ENCODE measurements at regions not wholly inside any gene's neighbourhood (a gene's known extent, or its start where the extent isn't known, plus 50 kb on each side); places are given as distances from the start of the nearest gene placed in this dataset.
"Not testable (repeated sequence)": the region's sequence is repeated elsewhere in the genome, so short reads cannot be mapped to it uniquely, and the experiment has no call there.

GRCh38 chr2:242080575-242081214 is 211.2 kb downstream of the RTP5 start:
- not testable (repeated sequence) for DNase-seq

GRCh38 chr2:242084034-242084433 is 214.5 kb downstream of the RTP5 start:
- DNase-seq: not testable (repeated sequence)

GRCh38 chr2:242085024-242085674 is 215.6 kb downstream of the RTP5 start:
- DNase-seq: not testable (repeated sequence)

- DNase-seq: no peak
These were observed 216.6 kb downstream of the RTP5 start for GRCh38 chr2:242085941-242086621.

GRCh38 chr2:242088044-242088443 is 218.5 kb downstream of the RTP5 start:
- not testable (repeated sequence) for DNase-seq

- peak; percentile 94 for DNase-seq
These were observed 219.1 kb downstream of the RTP5 start for GRCh38 chr2:242088471-242089212.

- not testable (repeated sequence) for DNase-seq
These were observed 219.7 kb downstream of the RTP5 start for GRCh38 chr2:242089213-242089549.

- not testable (repeated sequence) for DNase-seq
These were observed 227.7 kb downstream of the RTP5 start for GRCh38 chr2:242097278-242097677.

- DNase-seq: no peak
These were observed 228.5 kb downstream of the RTP5 start for GRCh38 chr2:242098034-242098433.

- DNase-seq: no peak
These were observed 229.1 kb downstream of the RTP5 start for GRCh38 chr2:242098445-242099128.

GRCh38 chr2:242103093-242103492 is 233.6 kb downstream of the RTP5 start:
- DNase-seq: not testable (repeated sequence)

GRCh38 chr2:242104202-242104956 is 234.8 kb downstream of the RTP5 start:
- not testable (repeated sequence) for DNase-seq

GRCh38 chr2:242107065-242107464 is 237.5 kb downstream of the RTP5 start:
- DNase-seq: not testable (repeated sequence)

- not testable (repeated sequence) for DNase-seq
These were observed 239.4 kb downstream of the RTP5 start for GRCh38 chr2:242108797-242109500.

GRCh38 chr2:242109819-242110218 is 240.3 kb downstream of the RTP5 start:
- DNase-seq: not testable (repeated sequence)

GRCh38 chr2:242111954-242112353 is 242.4 kb downstream of the RTP5 start:
- DNase-seq: not testable (repeated sequence)

- not testable (repeated sequence) for DNase-seq
These were observed 244.0 kb downstream of the RTP5 start for GRCh38 chr2:242113492-242113891.

GRCh38 chr2:242116676-242117075 is 247.1 kb downstream of the RTP5 start:
- not testable (repeated sequence) for DNase-seq

- DNase-seq: not testable (repeated sequence)
These were observed 247.8 kb downstream of the RTP5 start for GRCh38 chr2:242117305-242117704.

- DNase-seq: not testable (repeated sequence)
These were observed 250.2 kb downstream of the RTP5 start for GRCh38 chr2:242119682-242120081.

GRCh38 chr2:242130682-242131081 is 261.2 kb downstream of the RTP5 start:
- not testable (repeated sequence) for DNase-seq

Data from islet precursor cell (in vitro differentiated cells).